PC-3 (cell line): ENCODE measurements at regions not wholly inside any gene's neighbourhood (a gene's known extent, or its start where the extent isn't known, plus 50 kb on each side); places are given as distances from the start of the nearest gene placed in this dataset.

Source experiments
- ATAC-seq: fragments of 200-7000 bp; cut with Tn5 transposase; 2 replicates; pipeline ENCODE4 v1.9.1; 2020; ENCODE audit warnings: mild to moderate bottlenecking, moderate library complexity
- BruUV-seq: library from RNA; stranded (reverse); fragments of 400-500 nt; replicated peaks from 2 replicates; lab custom pipeline; 2021; lab: Mats Ljungman, UMichigan
- CTCF ChIA-PET: fragments of 300-600 bp; sonication (Branson Sonifier 250); formaldehyde crosslinking; loops from one replicate; lab custom pipeline; 2022; ENCODE audit warnings: antibody characterized with exemption; lab: Charles Lee
- POLR2A ChIA-PET: fragments of 300-600 bp; sonication (Branson Sonifier 250); formaldehyde crosslinking; loops from one replicate; lab custom pipeline; 2022; ENCODE audit warnings: antibody characterized with exemption; ENCODE audit not compliant: unreplicated experiment; lab: Charles Lee
- DNase-seq: peaks from one replicate; pipeline ENCODE4 v3.0.0-alpha.2; 2015
- H2AFZ ChIP-seq: fragments of 300-600 bp; sonication (generic); 2 replicates; pipeline ENCODE4 v1.6.0; 2016; ENCODE audit warnings: antibody characterized with exemption, low read length
- H3F3A ChIP-seq: fragments of 300-600 bp; sonication (generic); one replicate; pipeline ENCODE4 v1.6.0; 2017; ENCODE audit warnings: antibody characterized with exemption, low read length, control low read depth, mild to moderate bottlenecking; ENCODE audit not compliant: unreplicated experiment
- H3K27ac ChIP-seq: fragments of 300-600 bp; sonication (generic); 2 replicates; pipeline ENCODE4 v1.5.1; 2016; ENCODE audit warnings: mild to moderate bottlenecking, low read length
- H3K27me3 ChIP-seq: fragments of 300-600 bp; sonication (generic); 2 replicates; pipeline ENCODE4 v1.6.1; 2016; ENCODE audit warnings: low read length, mixed read lengths
- H3K36me3 ChIP-seq: fragments of 300-600 bp; sonication (generic); 2 replicates; pipeline ENCODE4 v1.6.1; 2016; ENCODE audit warnings: low read depth, mixed run types, low read length, mixed read lengths
- H3K4me1 ChIP-seq: fragments of 300-600 bp; sonication (generic); 2 replicates; pipeline ENCODE4 v1.5.1; 2016; ENCODE audit warnings: low read length; ENCODE audit not compliant: insufficient read depth
- H3K4me2 ChIP-seq: fragments of 300-600 bp; sonication (generic); 2 replicates; pipeline ENCODE4 v1.6.0; 2016; ENCODE audit warnings: low read length
- H3K4me3 ChIP-seq: fragments of 300-600 bp; sonication (generic); 2 replicates; pipeline ENCODE4 v1.5.1; 2016; ENCODE audit warnings: mild to moderate bottlenecking, low read length, mixed read lengths
- H3K79me2 ChIP-seq: fragments of 300-600 bp; sonication (generic); 2 replicates; pipeline ENCODE4 v1.6.1; 2017; ENCODE audit warnings: low read length, mixed read lengths
- H3K9ac ChIP-seq: fragments of 300-600 bp; sonication (generic); 2 replicates; pipeline ENCODE4 v1.6.0; 2016; ENCODE audit warnings: mild to moderate bottlenecking, low read length
- H3K9me2 ChIP-seq: fragments of 300-600 bp; sonication (generic); replicated peaks from 2 replicates; pipeline ENCODE4 v1.6.1; 2016; ENCODE audit warnings: mixed run types, low read length, mixed read lengths
- H3K9me3 ChIP-seq: fragments of 300-600 bp; sonication (generic); 2 replicates; pipeline ENCODE4 v1.6.1; 2016; ENCODE audit warnings: low read length, mixed read lengths
- H4K20me1 ChIP-seq: fragments of 300-600 bp; sonication (generic); 2 replicates; pipeline ENCODE4 v1.6.1; 2016; ENCODE audit warnings: low read length, mixed read lengths
- CTCF ChIP-seq: fragments of 300-600 bp; sonication (generic); conservative IDR thresholded peaks from 2 replicates; pipeline ENCODE4 v1.5.1; 2017; ENCODE audit warnings: antibody characterized with exemption, low read depth, mild to moderate bottlenecking, low read length
- EZH2 ChIP-seq: fragments of 300-600 bp; sonication (generic); IDR thresholded peaks from one replicate; pipeline ENCODE4 v1.6.1; 2017; ENCODE audit warnings: antibody characterized with exemption, mild to moderate bottlenecking, low read length; ENCODE audit not compliant: unreplicated experiment
- EZH2phosphoT487 ChIP-seq: fragments of 300-600 bp; sonication (generic); IDR thresholded peaks from 2 replicates; pipeline ENCODE4 v1.6.1; 2018; ENCODE audit warnings: mild to moderate bottlenecking, antibody characterized with exemption, low read length, borderline replicate concordance
- intact Hi-C: fragments of 100-400 bp; cut with micrococcal nuclease; formaldehyde crosslinking; loops from 2 replicates; pipeline ENCODE4 v1.9.0; 2023

DNA sequence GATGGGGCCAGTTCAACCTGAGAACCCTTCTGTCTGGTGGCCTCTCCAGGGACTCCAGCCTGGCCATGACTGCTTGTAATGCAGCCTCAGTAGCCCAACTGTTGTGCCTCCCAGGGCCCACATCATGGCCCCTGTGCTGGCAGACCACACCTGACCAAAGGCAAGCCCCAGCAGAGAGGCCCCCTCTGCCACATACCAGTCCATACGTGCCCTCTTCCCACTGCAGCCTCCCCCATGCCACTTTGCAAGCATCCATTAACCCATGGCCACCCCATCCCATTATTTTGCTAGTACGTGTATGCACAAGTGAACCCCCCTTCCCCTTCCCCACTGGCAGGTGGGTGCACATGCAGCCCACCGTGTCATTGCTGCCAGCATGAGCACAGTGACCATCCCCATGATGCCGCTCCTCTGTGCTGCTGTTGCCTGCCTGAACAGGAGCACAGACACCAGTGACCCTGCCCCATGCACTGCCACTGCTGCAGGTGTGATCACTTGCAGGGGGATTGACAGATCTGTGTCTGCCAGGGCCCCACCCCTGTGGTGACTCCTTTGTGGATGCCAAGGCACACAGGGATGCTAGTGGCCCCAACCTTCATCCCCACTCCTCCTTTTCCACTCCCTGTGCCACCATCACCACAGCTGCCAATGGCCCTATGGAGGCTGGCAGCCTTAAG, 330.0 kb upstream of the DSEL start:
- Histone ChIP-seq H3K9me2 (no peaks in the 10 kb centered on the region), H3K9ac (no peak overlapping the region), H4K20me1 (no peaks in the 10 kb centered on the region), H3F3A (no peaks in the 10 kb centered on the region), H3K4me3 (no peak overlapping the region), H2AFZ (no peak overlapping the region), H3K27ac (no peak overlapping the region), H3K9me3 (no peaks in the 10 kb centered on the region), H3K36me3 (no peaks in the 10 kb centered on the region), H3K4me1 (no peaks in the 10 kb centered on the region), H3K27me3 (no peaks in the 10 kb centered on the region), H3K79me2 (no peaks in the 10 kb centered on the region), H3K4me2 (no peak overlapping the region)
- ChIA-PET CTCF (no interaction called here), POLR2A (no interaction called here)
- ATAC-seq (no peak), DNase-seq (no peak)
- intact Hi-C loops: no loop called here
- no TSS peak for BruUV-seq
- TF ChIP-seq CTCF (no peak), EZH2 (no peak), EZH2phosphoT487 (no peak)

GRCh38 chr18:67845035-67845434, 328.5 kb upstream of the DSEL start:
- ChIA-PET POLR2A (no interaction called here), CTCF (interaction anchor here (0.6 kb wide), 1 partner anchor 583 kb away, joined by 3 read pairs; no protein-coding TSS in a partner anchor)
- Histone ChIP-seq H3K9ac (no peak overlapping the region), H3K79me2 (no peaks in the 10 kb centered on the region), H3K4me2 (no peak overlapping the region), H3K9me3 (no peaks in the 10 kb centered on the region), H3F3A (no peaks in the 10 kb centered on the region), H3K27ac (no peak overlapping the region), H2AFZ (no peak overlapping the region), H3K36me3 (no peaks in the 10 kb centered on the region), H3K4me3 (no peak overlapping the region), H4K20me1 (no peaks in the 10 kb centered on the region), H3K9me2 (no peaks in the 10 kb centered on the region), H3K27me3 (no peaks in the 10 kb centered on the region), H3K4me1 (no peaks in the 10 kb centered on the region)
- BruUV-seq: no TSS peak
- DNase-seq: peak; percentile 57
- no peak for ATAC-seq
- no peak for TF ChIP-seq EZH2phosphoT487
- TF ChIP-seq EZH2: no peak
- TF ChIP-seq CTCF: peak; percentile 63
- intact Hi-C loops: loop anchor here (1.0 kb wide), 1 partner anchor 329 kb away; the partner anchor contains the start of gene DSEL

- Histone ChIP-seq H3K4me3 (no peak overlapping the region), H4K20me1 (no peaks in the 10 kb centered on the region), H3F3A (no peaks in the 10 kb centered on the region), H3K4me2 (no peak overlapping the region), H3K4me1 (no peaks in the 10 kb centered on the region), H3K9ac (no peak overlapping the region), H3K27ac (no peak overlapping the region), H3K36me3 (no peaks in the 10 kb centered on the region), H3K9me3 (no peaks in the 10 kb centered on the region), H2AFZ (no peak overlapping the region), H3K9me2 (no peaks in the 10 kb centered on the region), H3K79me2 (no peaks in the 10 kb centered on the region), H3K27me3 (no peaks in the 10 kb centered on the region)
- CTCF ChIA-PET: no interaction called here
- BruUV-seq: no TSS peak
- DNase-seq: no peak
- POLR2A ChIA-PET: no interaction called here
- no peak for ATAC-seq
- TF ChIP-seq CTCF (no peak), EZH2 (no peak), EZH2phosphoT487 (no peak)
- intact Hi-C loops: no loop called here
Measured at GRCh38 chr18:67840379-67840778, 323.9 kb upstream of the DSEL start.
